ENCODE measurements at regions not wholly inside any gene's neighbourhood (a gene's known extent, or its start where the extent isn't known, plus 50 kb on each side); places are given as distances from the start of the nearest gene placed in this dataset.

- no peaks in the 10 kb centered on the region for H3K36me3 ChIP-seq (ENCODE audit: control insufficient read depth in 2 of 2, extremely low read depth in 1 of 2, insufficient read depth in 2 of 2, low read length in 2 of 2)
- H3K9me3 ChIP-seq (ENCODE audit: control insufficient read depth, low read depth, low read length) = no peaks in the 10 kb centered on the region
- no peak overlapping the region for H3K27ac ChIP-seq (ENCODE audit: control insufficient read depth, insufficient read depth, low read length)
- dilution Hi-C loops (cut with MboI; ENCODE audit: extremely low pct_ligation_motif_present, low sequenced_read_pairs) = no loop called here
- H2AFZ ChIP-seq (ENCODE audit: control insufficient read depth, low read length) = no peak overlapping the region
- FAIRE-seq (no peak), DNase-seq (ENCODE audit: low read depth, low spot score) (no peak)
- no peak overlapping the region for H3K9ac ChIP-seq (ENCODE audit: control insufficient read depth, extremely low read depth, insufficient read depth, low read length)
- no peaks in the 10 kb centered on the region for H3K79me2 ChIP-seq (ENCODE audit: control insufficient read depth, insufficient read depth, low read length)
- no peaks in the 10 kb centered on the region for H4K20me1 ChIP-seq (ENCODE audit: control insufficient read depth, extremely low read depth, insufficient read depth, low read length)
- H3K9me1 ChIP-seq (ENCODE audit: control insufficient read depth, extremely low read depth, insufficient read depth, low read length) = no peaks in the 10 kb centered on the region
- TF ChIP-seq EZH2 (IDR thresholded peaks at IDR 0.05; ENCODE audit: low read length) = no peak
- no peaks in the 10 kb centered on the region for H3K4me1 ChIP-seq (ENCODE audit: control insufficient read depth, extremely low read depth, insufficient read depth, low read length)
- no peak overlapping the region for H3K4me2 ChIP-seq (ENCODE audit: control insufficient read depth, extremely low read depth, insufficient read depth, low read depth, low read length)
- H3K27me3 ChIP-seq (ENCODE audit: control insufficient read depth, extremely low read depth, insufficient read depth, low read length) = no peaks in the 10 kb centered on the region
- no peak overlapping the region for H3K4me3 ChIP-seq (ENCODE audit: control insufficient read depth in 2 of 3, extremely low read depth in 1 of 3, insufficient read depth in 2 of 3, low read depth in 1 of 3, low read length in 3 of 3)
Observed at GRCh38 chr16:10317425-10318001, 68.3 kb upstream of the ATF7IP2 start.

- Histone ChIP-seq H3K79me2 (ENCODE audit: control insufficient read depth, insufficient read depth, low read length) (no peaks in the 10 kb centered on the region), H4K20me1 (ENCODE audit: control insufficient read depth, extremely low read depth, insufficient read depth, low read length) (no peaks in the 10 kb centered on the region), H3K36me3 (ENCODE audit: control insufficient read depth in 2 of 2, extremely low read depth in 1 of 2, insufficient read depth in 2 of 2, low read length in 2 of 2) (no peaks in the 10 kb centered on the region), H2AFZ (ENCODE audit: control insufficient read depth, low read length) (no peak overlapping the region), H3K27ac (ENCODE audit: control insufficient read depth, insufficient read depth, low read length) (no peak overlapping the region), H3K9me1 (ENCODE audit: control insufficient read depth, extremely low read depth, insufficient read depth, low read length) (no peaks in the 10 kb centered on the region), H3K4me1 (ENCODE audit: control insufficient read depth, extremely low read depth, insufficient read depth, low read length) (no peaks in the 10 kb centered on the region), H3K9ac (ENCODE audit: control insufficient read depth, extremely low read depth, insufficient read depth, low read length) (no peak overlapping the region), H3K27me3 (ENCODE audit: control insufficient read depth, extremely low read depth, insufficient read depth, low read length) (no peaks in the 10 kb centered on the region), H3K9me3 (ENCODE audit: control insufficient read depth, low read depth, low read length) (no peaks in the 10 kb centered on the region), H3K4me3 (ENCODE audit: control insufficient read depth in 2 of 3, extremely low read depth in 1 of 3, insufficient read depth in 2 of 3, low read depth in 1 of 3, low read length in 3 of 3) (no peak overlapping the region), H3K4me2 (ENCODE audit: control insufficient read depth, extremely low read depth, insufficient read depth, low read depth, low read length) (no peak overlapping the region)
- dilution Hi-C loops (cut with MboI; ENCODE audit: extremely low pct_ligation_motif_present, low sequenced_read_pairs) = no loop called here
- FAIRE-seq (no peak), DNase-seq (ENCODE audit: low read depth, low spot score) (no peak)
- TF ChIP-seq CTCF (optimal IDR thresholded peaks at IDR 0.05 in 1 of 3, IDR thresholded peaks at IDR 0.05 in 1 of 3, conservative IDR thresholded peaks at IDR 0.05 in 1 of 3; ENCODE audit: extremely low read depth in 1 of 3, insufficient read depth in 2 of 3, low read length in 3 of 3) (no peak), EZH2 (IDR thresholded peaks at IDR 0.05; ENCODE audit: low read length) (no peak)
Observed at GRCh38 chr16:10318798-10319500, 66.9 kb upstream of the ATF7IP2 start.

Measured in keratinocyte (primary cell).